Ishikawa (cell line): ENCODE measurements at regions not wholly inside any gene's neighbourhood (a gene's known extent, or its start where the extent isn't known, plus 50 kb on each side); places are given as distances from the start of the nearest gene placed in this dataset.

Source experiments
- CEBPB ChIP-seq: IDR thresholded peaks from 2 replicates; pipeline ENCODE4 v1.6.1; 2012
- CREB1 ChIP-seq: IDR thresholded peaks from 2 replicates; pipeline ENCODE4 v1.6.1; 2012; ENCODE audit warnings: low read depth
- EGR1 ChIP-seq: IDR thresholded peaks from 2 replicates; pipeline ENCODE4 v1.6.1; 2012
- EP300 ChIP-seq: IDR thresholded peaks from 2 replicates; pipeline ENCODE4 v1.6.1; 2012; ENCODE audit warnings: borderline replicate concordance
- FOXM1 ChIP-seq: IDR thresholded peaks from 2 replicates; pipeline ENCODE4 v1.6.1; 2012; ENCODE audit warnings: low read depth, borderline replicate concordance
- NFIC ChIP-seq: IDR thresholded peaks from 2 replicates; pipeline ENCODE4 v1.6.1; 2012
- RAD21 ChIP-seq: IDR thresholded peaks from 2 replicates; pipeline ENCODE4 v1.6.1; 2012; ENCODE audit warnings: low read depth
- TAF1 ChIP-seq: IDR thresholded peaks from 2 replicates; pipeline ENCODE4 v1.6.1; 2012; ENCODE audit warnings: low read depth, mild to moderate bottlenecking
- TCF12 ChIP-seq: IDR thresholded peaks from 2 replicates; pipeline ENCODE4 v1.6.1; 2012; ENCODE audit warnings: low read depth
- TEAD4 ChIP-seq: IDR thresholded peaks from 2 replicates; pipeline ENCODE4 v1.6.1; 2012
- YY1 ChIP-seq: IDR thresholded peaks from 2 replicates; pipeline ENCODE4 v1.6.1; 2012; ENCODE audit warnings: low read depth
- ZBTB7A ChIP-seq: IDR thresholded peaks from 2 replicates; pipeline ENCODE4 v1.6.1; 2012; ENCODE audit warnings: low read depth
- TF ChIP-seq, protein P1 (sequence below): IDR thresholded peaks from 2 replicates; pipeline ENCODE4 v1.6.1; 2012
- TF ChIP-seq, protein P2 (sequence below): IDR thresholded peaks from 2 replicates; pipeline ENCODE4 v1.6.1; 2012
- TF ChIP-seq, protein P3 (sequence below): IDR thresholded peaks from 2 replicates; pipeline ENCODE4 v1.6.1; 2012; ENCODE audit warnings: low read depth, mild to moderate bottlenecking

DNA sequence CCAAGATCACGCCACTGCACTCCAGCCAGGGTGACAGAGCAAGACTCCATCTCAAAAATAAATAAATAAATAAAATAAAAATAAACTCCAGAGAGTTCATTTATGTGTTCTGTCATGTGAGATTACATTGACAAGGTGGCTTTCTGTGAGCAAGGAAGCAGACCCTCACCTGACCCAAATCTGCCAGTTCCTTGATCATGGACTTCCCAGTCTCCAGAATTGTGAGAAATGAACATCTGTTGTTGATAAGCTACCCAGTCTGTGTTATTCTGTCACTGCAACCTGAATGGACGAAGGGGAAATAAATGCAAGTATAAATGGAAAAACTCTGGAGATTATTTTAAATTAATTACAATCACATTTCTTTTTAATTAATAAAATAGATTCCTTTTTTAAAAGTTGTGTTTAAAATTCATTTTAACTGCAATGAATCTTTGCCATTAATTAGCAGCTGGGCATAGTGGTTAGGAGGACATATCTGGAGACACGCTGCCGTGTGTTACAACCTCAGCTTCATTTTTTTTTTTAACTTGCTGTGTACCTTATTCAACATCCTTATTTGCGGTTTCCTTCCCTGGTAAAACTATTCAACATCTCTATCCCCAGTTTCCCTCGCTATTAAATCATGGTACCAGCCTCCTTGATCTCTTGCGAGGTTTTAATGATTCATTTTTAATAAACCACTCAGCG lies 376.4 kb downstream of the CHSY3 start:
- TF ChIP-seq CEBPB (no peak), TEAD4 (no peak)
- TF ChIP-seq, protein P1, sequence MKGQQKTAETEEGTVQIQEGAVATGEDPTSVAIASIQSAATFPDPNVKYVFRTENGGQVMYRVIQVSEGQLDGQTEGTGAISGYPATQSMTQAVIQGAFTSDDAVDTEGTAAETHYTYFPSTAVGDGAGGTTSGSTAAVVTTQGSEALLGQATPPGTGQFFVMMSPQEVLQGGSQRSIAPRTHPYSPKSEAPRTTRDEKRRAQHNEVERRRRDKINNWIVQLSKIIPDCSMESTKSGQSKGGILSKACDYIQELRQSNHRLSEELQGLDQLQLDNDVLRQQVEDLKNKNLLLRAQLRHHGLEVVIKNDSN = no peak

DNA sequence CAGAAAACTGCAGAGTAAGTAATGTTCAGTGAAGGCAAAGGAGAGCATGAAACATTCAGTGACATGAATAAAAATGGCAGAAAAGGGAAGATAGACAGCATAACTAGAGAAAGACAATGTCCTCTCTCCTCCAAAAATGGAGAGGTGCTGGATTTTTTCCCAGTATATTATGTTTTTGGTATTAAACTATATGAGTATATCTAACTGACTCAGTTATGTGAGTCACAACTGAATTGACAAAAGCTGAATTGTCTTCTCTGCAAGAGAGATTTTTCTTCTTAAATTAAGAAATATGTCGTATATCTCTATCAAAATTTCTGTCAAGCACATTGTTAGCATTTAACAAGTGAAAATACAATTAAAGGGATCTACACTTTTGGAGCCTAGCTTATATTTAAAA lies 375.1 kb downstream of the CHSY3 start:
- no peak for TF ChIP-seq TAF1
- no peak for TF ChIP-seq CREB1
- TF ChIP-seq YY1 = no peak
- TF ChIP-seq EP300 = no peak
- TF ChIP-seq TCF12 = no peak
- TF ChIP-seq, protein P2, sequence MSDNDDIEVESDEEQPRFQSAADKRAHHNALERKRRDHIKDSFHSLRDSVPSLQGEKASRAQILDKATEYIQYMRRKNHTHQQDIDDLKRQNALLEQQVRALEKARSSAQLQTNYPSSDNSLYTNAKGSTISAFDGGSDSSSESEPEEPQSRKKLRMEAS = no peak
- TF ChIP-seq NFIC = no peak
- TF ChIP-seq FOXM1 = no peak

DNA sequence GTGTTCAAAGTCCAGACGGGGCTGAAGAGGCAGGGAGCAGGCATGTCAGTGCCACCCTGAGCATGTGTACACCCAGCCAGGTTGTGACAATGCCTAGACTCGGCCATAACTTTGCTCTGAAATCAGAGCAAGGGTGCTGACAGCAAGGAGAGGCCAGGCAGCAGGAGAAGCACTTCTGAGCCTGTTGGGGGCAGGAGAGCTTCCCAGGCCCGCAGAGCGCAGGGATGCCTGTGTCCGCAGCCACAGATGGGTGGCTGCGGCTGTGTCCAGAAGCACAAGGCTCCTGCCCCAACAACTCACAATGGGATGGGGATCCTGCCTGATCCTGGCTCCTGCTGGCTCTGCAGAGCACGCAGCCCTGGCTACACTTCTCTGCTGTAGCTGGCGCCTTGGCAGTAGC lies 373.9 kb downstream of the CHSY3 start:
- TF ChIP-seq TEAD4 (no peak), TAF1 (no peak), YY1 (no peak), FOXM1 (no peak), RAD21 (no peak), CEBPB (no peak), ZBTB7A (no peak), NFIC (no peak), EGR1 (no peak)
- TF ChIP-seq, protein P2 = no peak

DNA sequence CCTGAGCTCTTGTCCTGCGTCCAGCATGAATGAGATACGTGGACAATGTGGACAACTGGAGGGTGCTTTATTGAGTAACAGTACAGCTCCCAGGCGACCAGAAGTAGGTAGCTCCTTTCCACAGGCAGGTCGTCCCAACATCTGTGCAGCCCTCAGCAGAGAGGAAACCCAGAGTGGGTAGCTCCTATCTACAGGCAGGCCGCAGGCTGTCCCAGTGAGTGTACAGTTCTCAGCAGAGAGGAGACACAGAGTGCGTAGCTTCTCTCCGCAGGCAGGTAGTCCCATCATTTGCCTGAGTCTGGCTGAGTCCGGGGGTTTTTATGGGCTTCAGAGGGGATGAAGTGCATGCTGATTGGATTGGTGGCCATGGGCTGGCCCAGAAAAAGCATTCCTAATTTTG lies 373.3 kb downstream of the CHSY3 start:
- TF ChIP-seq, protein P3, sequence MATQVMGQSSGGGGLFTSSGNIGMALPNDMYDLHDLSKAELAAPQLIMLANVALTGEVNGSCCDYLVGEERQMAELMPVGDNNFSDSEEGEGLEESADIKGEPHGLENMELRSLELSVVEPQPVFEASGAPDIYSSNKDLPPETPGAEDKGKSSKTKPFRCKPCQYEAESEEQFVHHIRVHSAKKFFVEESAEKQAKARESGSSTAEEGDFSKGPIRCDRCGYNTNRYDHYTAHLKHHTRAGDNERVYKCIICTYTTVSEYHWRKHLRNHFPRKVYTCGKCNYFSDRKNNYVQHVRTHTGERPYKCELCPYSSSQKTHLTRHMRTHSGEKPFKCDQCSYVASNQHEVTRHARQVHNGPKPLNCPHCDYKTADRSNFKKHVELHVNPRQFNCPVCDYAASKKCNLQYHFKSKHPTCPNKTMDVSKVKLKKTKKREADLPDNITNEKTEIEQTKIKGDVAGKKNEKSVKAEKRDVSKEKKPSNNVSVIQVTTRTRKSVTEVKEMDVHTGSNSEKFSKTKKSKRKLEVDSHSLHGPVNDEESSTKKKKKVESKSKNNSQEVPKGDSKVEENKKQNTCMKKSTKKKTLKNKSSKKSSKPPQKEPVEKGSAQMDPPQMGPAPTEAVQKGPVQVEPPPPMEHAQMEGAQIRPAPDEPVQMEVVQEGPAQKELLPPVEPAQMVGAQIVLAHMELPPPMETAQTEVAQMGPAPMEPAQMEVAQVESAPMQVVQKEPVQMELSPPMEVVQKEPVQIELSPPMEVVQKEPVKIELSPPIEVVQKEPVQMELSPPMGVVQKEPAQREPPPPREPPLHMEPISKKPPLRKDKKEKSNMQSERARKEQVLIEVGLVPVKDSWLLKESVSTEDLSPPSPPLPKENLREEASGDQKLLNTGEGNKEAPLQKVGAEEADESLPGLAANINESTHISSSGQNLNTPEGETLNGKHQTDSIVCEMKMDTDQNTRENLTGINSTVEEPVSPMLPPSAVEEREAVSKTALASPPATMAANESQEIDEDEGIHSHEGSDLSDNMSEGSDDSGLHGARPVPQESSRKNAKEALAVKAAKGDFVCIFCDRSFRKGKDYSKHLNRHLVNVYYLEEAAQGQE = no peak
- TF ChIP-seq TAF1 = no peak
- no peak for TF ChIP-seq EP300
- TF ChIP-seq CEBPB = no peak

DNA sequence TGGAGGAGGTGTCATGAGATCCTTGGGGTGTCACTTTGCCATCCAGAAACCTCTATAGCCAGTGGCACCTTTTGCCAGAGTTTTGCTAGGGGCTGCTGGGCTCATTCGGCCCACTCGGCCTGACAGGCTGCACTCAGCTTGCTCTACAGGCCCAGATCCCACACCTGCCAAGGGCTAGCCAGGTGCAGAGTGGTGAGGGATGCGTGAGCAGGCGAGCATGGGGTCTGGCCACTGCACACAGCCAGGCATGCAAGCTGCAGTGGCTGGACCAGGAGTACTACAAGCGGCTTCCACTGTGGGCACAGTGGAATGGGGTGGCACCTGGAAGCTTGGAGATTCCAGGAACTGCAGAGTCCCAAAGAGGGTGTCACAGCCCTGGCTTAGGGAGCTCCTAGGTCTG lies 372.7 kb downstream of the CHSY3 start:
- TF ChIP-seq EGR1 = no peak
- TF ChIP-seq, protein P2 = no peak
- TF ChIP-seq, protein P1 = no peak
- TF ChIP-seq ZBTB7A = no peak
- TF ChIP-seq RAD21 = no peak
- no peak for TF ChIP-seq FOXM1
- no peak for TF ChIP-seq NFIC
- TF ChIP-seq, protein P3 = no peak
- no peak for TF ChIP-seq TCF12

DNA sequence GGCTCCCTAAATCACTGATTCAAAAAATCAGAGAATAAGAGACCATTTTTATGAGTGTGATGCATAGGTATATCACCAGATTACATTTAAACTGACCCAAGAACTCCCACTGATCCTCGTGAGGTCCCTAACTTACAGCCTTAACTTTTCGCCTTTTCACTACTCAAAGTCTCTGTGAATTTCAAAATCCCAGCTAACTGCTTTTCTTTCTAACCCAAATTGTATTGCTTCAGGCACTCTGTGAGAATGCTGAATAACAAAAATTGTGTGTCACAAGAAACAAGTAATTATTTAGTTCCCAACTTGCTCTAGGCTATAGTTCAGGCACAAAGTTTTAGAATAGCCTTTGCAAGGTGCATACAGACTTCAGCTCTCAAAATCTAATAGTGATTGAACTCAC lies 368.6 kb downstream of the CHSY3 start:
- TF ChIP-seq EP300 (no peak), TAF1 (no peak), EGR1 (no peak), RAD21 (no peak), YY1 (no peak), NFIC (no peak), ZBTB7A (no peak), TCF12 (no peak), FOXM1 (no peak), TEAD4 (no peak), CREB1 (no peak), CEBPB (no peak)
- TF ChIP-seq, protein P2 = no peak
- TF ChIP-seq, protein P1 = no peak
- TF ChIP-seq, protein P3 = no peak
